ENCODE measurements at regions not wholly inside any gene's neighbourhood (a gene's known extent, or its start where the extent isn't known, plus 50 kb on each side); places are given as distances from the start of the nearest gene placed in this dataset.

- no peak for DNase-seq (ENCODE audit: low spot score)
These were observed 354.0 kb downstream of the ALG10 start for GRCh38 chr12:34376133-34376799.

GRCh38 chr12:34377243-34378035 is 355.1 kb downstream of the ALG10 start:
- no peak for DNase-seq (ENCODE audit: low spot score)

- DNase-seq (ENCODE audit: low spot score), result no peak
These were observed 356.8 kb downstream of the ALG10 start for GRCh38 chr12:34379142-34379541.

GRCh38 chr12:34384693-34385092 is 362.4 kb downstream of the ALG10 start:
- DNase-seq (ENCODE audit: low spot score), result no peak

GRCh38 chr12:34386016-34386415 is 363.7 kb downstream of the ALG10 start:
- DNase-seq (ENCODE audit: low spot score), result no peak

GRCh38 chr12:34386621-34387255 is 364.4 kb downstream of the ALG10 start:
- DNase-seq (ENCODE audit: low spot score), result no peak

GRCh38 chr12:34387711-34388635 is 365.7 kb downstream of the ALG10 start:
- no peak for DNase-seq (ENCODE audit: low spot score)

GRCh38 chr12:34388636-34389377 is 366.5 kb downstream of the ALG10 start:
- DNase-seq (ENCODE audit: low spot score), result no peak

GRCh38 chr12:34389378-34390170 is 367.3 kb downstream of the ALG10 start:
- DNase-seq (ENCODE audit: low spot score), result no peak

- DNase-seq (ENCODE audit: low spot score), result no peak
These were observed 368.0 kb downstream of the ALG10 start for GRCh38 chr12:34390171-34390841.

- no peak for DNase-seq (ENCODE audit: low spot score)
These were observed 368.8 kb downstream of the ALG10 start for GRCh38 chr12:34390846-34391700.

GRCh38 chr12:34391771-34392581 is 369.7 kb downstream of the ALG10 start:
- no peak for DNase-seq (ENCODE audit: low spot score)

- no peak for DNase-seq (ENCODE audit: low spot score)
These were observed 370.4 kb downstream of the ALG10 start for GRCh38 chr12:34392741-34393085.

GRCh38 chr12:34393086-34393820 is 371.0 kb downstream of the ALG10 start:
- no peak for DNase-seq (ENCODE audit: low spot score)

GRCh38 chr12:34393821-34394150 is 371.5 kb downstream of the ALG10 start:
- DNase-seq (ENCODE audit: low spot score), result no peak

- no peak for DNase-seq (ENCODE audit: low spot score)
These were observed 372.1 kb downstream of the ALG10 start for GRCh38 chr12:34394211-34395055.

All from kidney tubule cell (primary cell).